ENCODE measurements at regions not wholly inside any gene's neighbourhood (a gene's known extent, or its start where the extent isn't known, plus 50 kb on each side); places are given as distances from the start of the nearest gene placed in this dataset.
A peak's percentile ranks its signal among the peaks of the same experiment; 100 is the strongest.

DNA sequence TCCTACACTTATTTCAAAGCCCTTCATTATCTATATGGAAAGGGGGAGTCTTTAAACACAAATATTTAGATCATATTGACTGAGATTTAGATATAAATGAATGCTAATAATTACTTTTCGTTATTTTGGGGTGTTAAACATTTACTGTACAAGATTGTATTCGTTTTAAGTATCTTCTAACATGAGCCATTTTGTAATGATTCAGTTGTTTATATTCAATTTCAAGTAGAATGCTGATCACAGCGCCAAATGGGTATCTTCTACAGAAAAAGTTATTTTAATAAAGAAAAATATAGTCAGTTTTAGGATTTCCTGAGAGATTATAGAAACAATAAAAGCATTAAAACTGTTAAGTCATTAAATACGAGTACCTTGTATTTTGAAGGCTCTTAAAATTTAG is 104.5 kb upstream of the HNRNPU start (continued):
- TF ChIP-seq, protein P1, sequence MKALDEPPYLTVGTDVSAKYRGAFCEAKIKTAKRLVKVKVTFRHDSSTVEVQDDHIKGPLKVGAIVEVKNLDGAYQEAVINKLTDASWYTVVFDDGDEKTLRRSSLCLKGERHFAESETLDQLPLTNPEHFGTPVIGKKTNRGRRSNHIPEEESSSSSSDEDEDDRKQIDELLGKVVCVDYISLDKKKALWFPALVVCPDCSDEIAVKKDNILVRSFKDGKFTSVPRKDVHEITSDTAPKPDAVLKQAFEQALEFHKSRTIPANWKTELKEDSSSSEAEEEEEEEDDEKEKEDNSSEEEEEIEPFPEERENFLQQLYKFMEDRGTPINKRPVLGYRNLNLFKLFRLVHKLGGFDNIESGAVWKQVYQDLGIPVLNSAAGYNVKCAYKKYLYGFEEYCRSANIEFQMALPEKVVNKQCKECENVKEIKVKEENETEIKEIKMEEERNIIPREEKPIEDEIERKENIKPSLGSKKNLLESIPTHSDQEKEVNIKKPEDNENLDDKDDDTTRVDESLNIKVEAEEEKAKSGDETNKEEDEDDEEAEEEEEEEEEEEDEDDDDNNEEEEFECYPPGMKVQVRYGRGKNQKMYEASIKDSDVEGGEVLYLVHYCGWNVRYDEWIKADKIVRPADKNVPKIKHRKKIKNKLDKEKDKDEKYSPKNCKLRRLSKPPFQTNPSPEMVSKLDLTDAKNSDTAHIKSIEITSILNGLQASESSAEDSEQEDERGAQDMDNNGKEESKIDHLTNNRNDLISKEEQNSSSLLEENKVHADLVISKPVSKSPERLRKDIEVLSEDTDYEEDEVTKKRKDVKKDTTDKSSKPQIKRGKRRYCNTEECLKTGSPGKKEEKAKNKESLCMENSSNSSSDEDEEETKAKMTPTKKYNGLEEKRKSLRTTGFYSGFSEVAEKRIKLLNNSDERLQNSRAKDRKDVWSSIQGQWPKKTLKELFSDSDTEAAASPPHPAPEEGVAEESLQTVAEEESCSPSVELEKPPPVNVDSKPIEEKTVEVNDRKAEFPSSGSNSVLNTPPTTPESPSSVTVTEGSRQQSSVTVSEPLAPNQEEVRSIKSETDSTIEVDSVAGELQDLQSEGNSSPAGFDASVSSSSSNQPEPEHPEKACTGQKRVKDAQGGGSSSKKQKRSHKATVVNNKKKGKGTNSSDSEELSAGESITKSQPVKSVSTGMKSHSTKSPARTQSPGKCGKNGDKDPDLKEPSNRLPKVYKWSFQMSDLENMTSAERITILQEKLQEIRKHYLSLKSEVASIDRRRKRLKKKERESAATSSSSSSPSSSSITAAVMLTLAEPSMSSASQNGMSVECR (CRISPR knock-in tag; IDR thresholded peaks at IDR 0.05; ENCODE audit: borderline replicate concordance) = no peak
- TF ChIP-seq, protein P2, sequence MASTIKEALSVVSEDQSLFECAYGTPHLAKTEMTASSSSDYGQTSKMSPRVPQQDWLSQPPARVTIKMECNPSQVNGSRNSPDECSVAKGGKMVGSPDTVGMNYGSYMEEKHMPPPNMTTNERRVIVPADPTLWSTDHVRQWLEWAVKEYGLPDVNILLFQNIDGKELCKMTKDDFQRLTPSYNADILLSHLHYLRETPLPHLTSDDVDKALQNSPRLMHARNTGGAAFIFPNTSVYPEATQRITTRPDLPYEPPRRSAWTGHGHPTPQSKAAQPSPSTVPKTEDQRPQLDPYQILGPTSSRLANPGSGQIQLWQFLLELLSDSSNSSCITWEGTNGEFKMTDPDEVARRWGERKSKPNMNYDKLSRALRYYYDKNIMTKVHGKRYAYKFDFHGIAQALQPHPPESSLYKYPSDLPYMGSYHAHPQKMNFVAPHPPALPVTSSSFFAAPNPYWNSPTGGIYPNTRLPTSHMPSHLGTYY (CRISPR knock-in tag; IDR thresholded peaks at IDR 0.05) = no peak
- TF ChIP-seq, protein P3, sequence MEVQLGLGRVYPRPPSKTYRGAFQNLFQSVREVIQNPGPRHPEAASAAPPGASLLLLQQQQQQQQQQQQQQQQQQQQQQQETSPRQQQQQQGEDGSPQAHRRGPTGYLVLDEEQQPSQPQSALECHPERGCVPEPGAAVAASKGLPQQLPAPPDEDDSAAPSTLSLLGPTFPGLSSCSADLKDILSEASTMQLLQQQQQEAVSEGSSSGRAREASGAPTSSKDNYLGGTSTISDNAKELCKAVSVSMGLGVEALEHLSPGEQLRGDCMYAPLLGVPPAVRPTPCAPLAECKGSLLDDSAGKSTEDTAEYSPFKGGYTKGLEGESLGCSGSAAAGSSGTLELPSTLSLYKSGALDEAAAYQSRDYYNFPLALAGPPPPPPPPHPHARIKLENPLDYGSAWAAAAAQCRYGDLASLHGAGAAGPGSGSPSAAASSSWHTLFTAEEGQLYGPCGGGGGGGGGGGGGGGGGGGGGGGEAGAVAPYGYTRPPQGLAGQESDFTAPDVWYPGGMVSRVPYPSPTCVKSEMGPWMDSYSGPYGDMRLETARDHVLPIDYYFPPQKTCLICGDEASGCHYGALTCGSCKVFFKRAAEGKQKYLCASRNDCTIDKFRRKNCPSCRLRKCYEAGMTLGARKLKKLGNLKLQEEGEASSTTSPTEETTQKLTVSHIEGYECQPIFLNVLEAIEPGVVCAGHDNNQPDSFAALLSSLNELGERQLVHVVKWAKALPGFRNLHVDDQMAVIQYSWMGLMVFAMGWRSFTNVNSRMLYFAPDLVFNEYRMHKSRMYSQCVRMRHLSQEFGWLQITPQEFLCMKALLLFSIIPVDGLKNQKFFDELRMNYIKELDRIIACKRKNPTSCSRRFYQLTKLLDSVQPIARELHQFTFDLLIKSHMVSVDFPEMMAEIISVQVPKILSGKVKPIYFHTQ (CRISPR knock-in tag; IDR thresholded peaks at IDR 0.05) = no peak
- TF ChIP-seq SMAD4 (CRISPR knock-in tag; IDR thresholded peaks at IDR 0.05) = no peak
- TF ChIP-seq, protein P4, sequence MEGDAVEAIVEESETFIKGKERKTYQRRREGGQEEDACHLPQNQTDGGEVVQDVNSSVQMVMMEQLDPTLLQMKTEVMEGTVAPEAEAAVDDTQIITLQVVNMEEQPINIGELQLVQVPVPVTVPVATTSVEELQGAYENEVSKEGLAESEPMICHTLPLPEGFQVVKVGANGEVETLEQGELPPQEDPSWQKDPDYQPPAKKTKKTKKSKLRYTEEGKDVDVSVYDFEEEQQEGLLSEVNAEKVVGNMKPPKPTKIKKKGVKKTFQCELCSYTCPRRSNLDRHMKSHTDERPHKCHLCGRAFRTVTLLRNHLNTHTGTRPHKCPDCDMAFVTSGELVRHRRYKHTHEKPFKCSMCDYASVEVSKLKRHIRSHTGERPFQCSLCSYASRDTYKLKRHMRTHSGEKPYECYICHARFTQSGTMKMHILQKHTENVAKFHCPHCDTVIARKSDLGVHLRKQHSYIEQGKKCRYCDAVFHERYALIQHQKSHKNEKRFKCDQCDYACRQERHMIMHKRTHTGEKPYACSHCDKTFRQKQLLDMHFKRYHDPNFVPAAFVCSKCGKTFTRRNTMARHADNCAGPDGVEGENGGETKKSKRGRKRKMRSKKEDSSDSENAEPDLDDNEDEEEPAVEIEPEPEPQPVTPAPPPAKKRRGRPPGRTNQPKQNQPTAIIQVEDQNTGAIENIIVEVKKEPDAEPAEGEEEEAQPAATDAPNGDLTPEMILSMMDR (IDR thresholded peaks at IDR 0.05) = no peak
- TF ChIP-seq CREM (CRISPR knock-in tag; IDR thresholded peaks at IDR 0.05) = no peak
- no peak for TF ChIP-seq GRHL2 (CRISPR knock-in tag; IDR thresholded peaks at IDR 0.05; ENCODE audit: insufficient replicate concordance, severe bottlenecking)
- TF ChIP-seq HMGA2 (CRISPR knock-in tag; IDR thresholded peaks at IDR 0.05) = no peak
- no peak for TF ChIP-seq NR2C2 (CRISPR knock-in tag; IDR thresholded peaks at IDR 0.05)

DNA sequence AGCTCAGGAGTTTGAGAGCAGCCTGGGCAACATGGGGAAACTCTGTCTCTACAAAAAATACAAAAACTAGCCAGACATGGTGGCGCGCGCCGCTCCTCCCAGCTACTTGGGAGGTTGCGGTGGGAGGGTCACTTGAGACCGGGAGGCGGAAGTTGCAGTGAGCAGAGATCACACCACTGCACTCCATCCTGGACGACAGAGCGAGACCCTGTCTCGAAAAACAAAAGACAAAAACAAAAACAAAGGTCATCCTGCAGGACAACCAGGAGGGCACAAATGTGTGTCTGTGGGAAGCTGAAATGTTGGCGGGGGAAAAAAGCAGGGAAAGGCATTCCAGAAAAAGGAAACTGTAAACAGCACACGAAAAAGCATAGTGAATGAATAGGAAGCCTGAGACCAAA is 104.1 kb upstream of the HNRNPU start:
- no peak for TF ChIP-seq SP1 (CRISPR knock-in tag; conservative IDR thresholded peaks at IDR 0.05)
- TF ChIP-seq, protein P5, sequence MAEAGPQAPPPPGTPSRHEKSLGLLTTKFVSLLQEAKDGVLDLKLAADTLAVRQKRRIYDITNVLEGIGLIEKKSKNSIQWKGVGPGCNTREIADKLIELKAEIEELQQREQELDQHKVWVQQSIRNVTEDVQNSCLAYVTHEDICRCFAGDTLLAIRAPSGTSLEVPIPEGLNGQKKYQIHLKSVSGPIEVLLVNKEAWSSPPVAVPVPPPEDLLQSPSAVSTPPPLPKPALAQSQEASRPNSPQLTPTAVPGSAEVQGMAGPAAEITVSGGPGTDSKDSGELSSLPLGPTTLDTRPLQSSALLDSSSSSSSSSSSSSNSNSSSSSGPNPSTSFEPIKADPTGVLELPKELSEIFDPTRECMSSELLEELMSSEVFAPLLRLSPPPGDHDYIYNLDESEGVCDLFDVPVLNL (CRISPR knock-in tag; IDR thresholded peaks at IDR 0.05; ENCODE audit: borderline replicate concordance, low read depth) = no peak
- TF ChIP-seq FOXP1 (CRISPR knock-in tag; IDR thresholded peaks at IDR 0.05; ENCODE audit: borderline replicate concordance) = no peak
- TF ChIP-seq ZNF121 (CRISPR knock-in tag; IDR thresholded peaks at IDR 0.05) = peak; percentile 62; the same call in 1 of the 2 replicates
- no peak for TF ChIP-seq ZNF317 (CRISPR knock-in tag; IDR thresholded peaks at IDR 0.05; ENCODE audit: borderline replicate concordance, low read depth)
- H3K4me1 Mint-ChIP-seq = peaks cover 50% of the 10 kb centered on the region
- ATAC-seq = no peak
- no peaks in the 10 kb centered on the region for H3K36me3 Mint-ChIP-seq
- POLR2A ChIA-PET = interaction anchor here (0.5 to 1.6 kb wide), 3 partner anchors 69 to 127 kb away, joined by 3 to 4 read pairs (median 3); no protein-coding TSS in a partner anchor
- H3K4me3 Mint-ChIP-seq = peak overlapping the region; percentile 92
- H3K9me3 Mint-ChIP-seq = no peaks in the 10 kb centered on the region
- CTCF ChIA-PET = interaction anchor here (0.6 kb wide), 2 partner anchors 57 to 74 kb away, joined by 3 read pairs; no protein-coding TSS in a partner anchor
- H3K27ac Mint-ChIP-seq = peak overlapping the region; percentile 96
- DNase-seq (ENCODE audit: low spot score) = peak; percentile 15
- H3K27me3 Mint-ChIP-seq (ENCODE audit: low read depth) = no peaks in the 10 kb centered on the region
